Loucy (cell line): ENCODE measurements at regions not wholly inside any gene's neighbourhood (a gene's known extent, or its start where the extent isn't known, plus 50 kb on each side); places are given as distances from the start of the nearest gene placed in this dataset.

Experiments used
- H2AFZ ChIP-seq: fragments of 200-600 bp; sonication (generic); 2 replicates; pipeline ENCODE4 v1.6.0; 2016; ENCODE audit warnings: antibody characterized with exemption, mild to moderate bottlenecking, low read length, moderate library complexity
- H3F3A ChIP-seq: fragments of 200-600 bp; 2 replicates; pipeline ENCODE4 v1.6.0; 2016; ENCODE audit warnings: antibody characterized with exemption, low read depth, mild to moderate bottlenecking
- H3K27me3 ChIP-seq: fragments of 200-600 bp; sonication (generic); 2 replicates; pipeline ENCODE4 v1.6.1; 2014; ENCODE audit warnings: low read length, mild to moderate bottlenecking; ENCODE audit not compliant: insufficient read depth, poor library complexity, severe bottlenecking
- H3K36me3 ChIP-seq: fragments of 200-600 bp; sonication (generic); 2 replicates; pipeline ENCODE4 v1.6.1; 2016; ENCODE audit warnings: low read length; ENCODE audit not compliant: insufficient read depth
- H3K4me1 ChIP-seq: fragments of 200-600 bp; sonication (generic); 2 replicates; pipeline ENCODE4 v1.5.1; 2014; ENCODE audit warnings: low read length, mild to moderate bottlenecking; ENCODE audit not compliant: insufficient read depth, poor library complexity, severe bottlenecking
- H3K4me2 ChIP-seq: fragments of 200-600 bp; sonication (generic); 2 replicates; pipeline ENCODE4 v1.6.0; 2014; ENCODE audit warnings: antibody characterized with exemption, low read length, low read depth, mild to moderate bottlenecking; ENCODE audit not compliant: poor library complexity, severe bottlenecking
- H3K4me3 ChIP-seq: fragments of 200-600 bp; sonication (generic); 2 replicates; pipeline ENCODE4 v1.5.1; 2014; ENCODE audit warnings: low read length, mild to moderate bottlenecking, mixed read lengths; ENCODE audit not compliant: poor library complexity, severe bottlenecking
- H3K79me2 ChIP-seq: fragments of 200-600 bp; sonication (generic); 2 replicates; pipeline ENCODE4 v1.6.1; 2014; ENCODE audit warnings: low read length; ENCODE audit not compliant: insufficient read depth
- H3K9ac ChIP-seq: fragments of 200-600 bp; sonication (generic); 2 replicates; pipeline ENCODE4 v1.6.0; 2014; ENCODE audit warnings: mild to moderate bottlenecking, low read depth, low read length, moderate library complexity; ENCODE audit not compliant: poor library complexity, severe bottlenecking
- H3K9me2 ChIP-seq: fragments of 200-600 bp; sonication (generic); replicated peaks from 2 replicates; pipeline ENCODE4 v1.6.1; 2016; ENCODE audit warnings: low read depth, low read length, mixed read lengths
- H3K9me3 ChIP-seq: fragments of 200-600 bp; sonication (generic); 2 replicates; pipeline ENCODE4 v1.6.1; 2014; ENCODE audit warnings: mild to moderate bottlenecking, antibody characterized with exemption, low read length, low read depth; ENCODE audit not compliant: insufficient read depth
- H4K20me1 ChIP-seq: fragments of 200-600 bp; sonication (generic); 2 replicates; pipeline ENCODE4 v1.6.0; 2014; ENCODE audit warnings: antibody characterized with exemption, low read length, mild to moderate bottlenecking; ENCODE audit not compliant: insufficient read depth, poor library complexity, severe bottlenecking
- CTCF ChIP-seq: fragments of 200-600 bp; sonication (generic); conservative IDR thresholded peaks from 2 replicates; pipeline ENCODE4 v1.5.1; 2014; ENCODE audit warnings: mild to moderate bottlenecking, antibody characterized with exemption, low read length
- EZH2phosphoT487 ChIP-seq: fragments of 200-600 bp; IDR thresholded peaks from 2 replicates; pipeline ENCODE4 v1.6.1; 2018; ENCODE audit warnings: antibody characterized with exemption, mild to moderate bottlenecking, moderate library complexity, borderline replicate concordance

DNA sequence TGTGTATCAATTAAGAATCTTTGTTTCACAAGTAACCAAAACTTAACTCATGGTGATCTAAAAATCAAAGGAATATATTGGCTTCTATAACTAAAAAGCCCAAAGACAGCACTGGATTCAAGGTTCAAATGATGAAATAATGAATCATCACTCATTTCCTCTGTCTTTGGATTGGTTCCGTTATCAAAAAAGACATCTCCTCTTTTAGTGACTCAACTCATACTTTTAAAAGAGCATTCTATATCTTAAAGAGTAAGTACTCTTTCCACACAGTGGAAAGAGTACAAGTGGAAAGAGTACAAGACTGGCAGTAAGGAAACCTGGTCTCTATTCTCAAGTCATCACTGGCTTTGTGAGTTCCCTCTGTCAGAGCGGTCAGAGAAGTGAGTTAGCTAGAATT, 141.4 kb upstream of the NMUR2 start:
- Histone ChIP-seq H3K9me2 (no peaks in the 10 kb centered on the region), H3K9ac (no peak overlapping the region), H3K9me3 (no peaks in the 10 kb centered on the region), H3K36me3 (no peaks in the 10 kb centered on the region), H3K4me2 (no peak overlapping the region), H3F3A (no peaks in the 10 kb centered on the region), H3K4me1 (no peaks in the 10 kb centered on the region), H4K20me1 (no peaks in the 10 kb centered on the region), H2AFZ (no peak overlapping the region), H3K27me3 (no peaks in the 10 kb centered on the region), H3K79me2 (no peaks in the 10 kb centered on the region), H3K4me3 (no peak overlapping the region)
- TF ChIP-seq EZH2phosphoT487 (no peak), CTCF (no peak)

GRCh38 chr5:152547202-152547601, 142.1 kb upstream of the NMUR2 start:
- no peaks in the 10 kb centered on the region for H3K79me2 ChIP-seq
- no peaks in the 10 kb centered on the region for H3K9me2 ChIP-seq
- no peaks in the 10 kb centered on the region for H3K27me3 ChIP-seq
- no peaks in the 10 kb centered on the region for H3F3A ChIP-seq
- no peak overlapping the region for H2AFZ ChIP-seq
- no peaks in the 10 kb centered on the region for H4K20me1 ChIP-seq
- no peak overlapping the region for H3K4me2 ChIP-seq
- no peaks in the 10 kb centered on the region for H3K36me3 ChIP-seq
- H3K9me3 ChIP-seq: no peaks in the 10 kb centered on the region
- TF ChIP-seq EZH2phosphoT487: no peak
- no peak overlapping the region for H3K4me3 ChIP-seq
- no peak overlapping the region for H3K9ac ChIP-seq
- H3K4me1 ChIP-seq: no peaks in the 10 kb centered on the region

- H3K9me2 ChIP-seq: no peaks in the 10 kb centered on the region
- H3K9ac ChIP-seq: no peak overlapping the region
- H3K4me1 ChIP-seq: no peaks in the 10 kb centered on the region
- no peaks in the 10 kb centered on the region for H4K20me1 ChIP-seq
- TF ChIP-seq CTCF (no peak), EZH2phosphoT487 (no peak)
- no peaks in the 10 kb centered on the region for H3K36me3 ChIP-seq
- H3K4me2 ChIP-seq: no peak overlapping the region
- no peak overlapping the region for H2AFZ ChIP-seq
- no peaks in the 10 kb centered on the region for H3K79me2 ChIP-seq
- H3K27me3 ChIP-seq: no peaks in the 10 kb centered on the region
- no peak overlapping the region for H3K4me3 ChIP-seq
- H3F3A ChIP-seq: no peaks in the 10 kb centered on the region
- H3K9me3 ChIP-seq: no peaks in the 10 kb centered on the region
Observed at GRCh38 chr5:152549709-152550108, 144.6 kb upstream of the NMUR2 start.

- H3K9ac ChIP-seq: no peak overlapping the region
- no peaks in the 10 kb centered on the region for H4K20me1 ChIP-seq
- H3K4me1 ChIP-seq: no peaks in the 10 kb centered on the region
- no peak overlapping the region for H3K4me3 ChIP-seq
- H3K27me3 ChIP-seq: no peaks in the 10 kb centered on the region
- no peaks in the 10 kb centered on the region for H3K9me3 ChIP-seq
- H3F3A ChIP-seq: no peaks in the 10 kb centered on the region
- H3K36me3 ChIP-seq: no peaks in the 10 kb centered on the region
- H3K4me2 ChIP-seq: no peak overlapping the region
- no peak overlapping the region for H2AFZ ChIP-seq
- no peaks in the 10 kb centered on the region for H3K79me2 ChIP-seq
- TF ChIP-seq EZH2phosphoT487 (no peak), CTCF (no peak)
- H3K9me2 ChIP-seq: no peaks in the 10 kb centered on the region
Observed at GRCh38 chr5:152551061-152551460, 146.0 kb upstream of the NMUR2 start.
